Stimulated activated CD8-positive, alpha-beta memory T cell treated with anti-CD3 and anti-CD28 coated beads, Interleukin-12 subunit alpha, Interleukin-12 subunit beta, amount 100 ng/mL, for 24 hours (primary cell): ENCODE measurements at regions not wholly inside any gene's neighbourhood (a gene's known extent, or its start where the extent isn't known, plus 50 kb on each side); places are given as distances from the start of the nearest gene placed in this dataset.

Experiments
- DNase-seq: peaks from one replicate; pipeline ENCODE4 v3.0.0-alpha.2; 2020; ENCODE audit errors: extremely low read depth

GRCh38 chr14:101466456-101467180 is 94.7 kb upstream of the DIO3 start:
- no peak for DNase-seq

- no peak for DNase-seq
Observed at GRCh38 chr14:101467181-101467926, 93.9 kb upstream of the DIO3 start.

GRCh38 chr14:101469382-101470247 is 91.7 kb upstream of the DIO3 start:
- DNase-seq = no peak

- DNase-seq = no peak
Observed at GRCh38 chr14:101470266-101470665, 91.0 kb upstream of the DIO3 start.

GRCh38 chr14:101471723-101472517 is 89.4 kb upstream of the DIO3 start:
- no peak for DNase-seq

- no peak for DNase-seq
Observed at GRCh38 chr14:101472518-101472849, 88.8 kb upstream of the DIO3 start.

- DNase-seq = no peak
Observed at GRCh38 chr14:101473045-101473729, 88.1 kb upstream of the DIO3 start.

- no peak for DNase-seq
Observed at GRCh38 chr14:101473795-101474562, 87.3 kb upstream of the DIO3 start.

- no peak for DNase-seq
Observed at GRCh38 chr14:101474563-101475455, 86.5 kb upstream of the DIO3 start.

- DNase-seq = no peak
Observed at GRCh38 chr14:101475456-101476257, 85.6 kb upstream of the DIO3 start.

GRCh38 chr14:101476258-101476915 is 84.9 kb upstream of the DIO3 start:
- DNase-seq = no peak

GRCh38 chr14:101476916-101477553 is 84.3 kb upstream of the DIO3 start:
- DNase-seq = no peak

- DNase-seq = no peak
Observed at GRCh38 chr14:101477648-101478047, 83.6 kb upstream of the DIO3 start.

- DNase-seq = no peak
Observed at GRCh38 chr14:101478096-101478495, 83.2 kb upstream of the DIO3 start.

- DNase-seq = no peak
Observed at GRCh38 chr14:101478796-101479410, 82.4 kb upstream of the DIO3 start.

- DNase-seq = no peak
Observed at GRCh38 chr14:101480022-101480746, 81.1 kb upstream of the DIO3 start.
